ENCODE measurements at regions not wholly inside any gene's neighbourhood (a gene's known extent, or its start where the extent isn't known, plus 50 kb on each side); places are given as distances from the start of the nearest gene placed in this dataset.

DNA sequence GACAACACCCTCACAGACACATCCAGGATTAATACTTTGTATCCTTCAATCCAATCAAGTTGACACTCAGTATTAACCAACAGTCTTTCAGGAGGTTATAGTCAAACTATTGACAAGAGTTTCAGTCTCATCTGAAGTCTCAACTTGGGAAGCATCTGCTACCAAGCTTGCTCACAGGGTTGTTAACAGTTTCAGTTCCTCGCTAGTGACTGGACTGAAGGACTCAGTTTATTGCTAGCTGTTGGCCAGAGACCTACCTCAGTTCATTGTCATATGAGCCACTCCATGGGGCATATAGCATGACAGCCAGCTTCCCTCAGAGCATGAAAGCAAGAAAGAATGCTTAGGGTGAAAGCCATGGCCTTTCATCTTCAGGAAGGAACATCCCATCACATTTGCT is 228.6 kb downstream of the EPHA4 start:
- TF ChIP-seq POLR2A (IDR thresholded peaks at IDR 0.05), result no peak
- TF ChIP-seq EP300 (IDR thresholded peaks at IDR 0.05), result no peak
